ENCODE measurements at regions not wholly inside any gene's neighbourhood (a gene's known extent, or its start where the extent isn't known, plus 50 kb on each side); places are given as distances from the start of the nearest gene placed in this dataset.

- no peak for DNase-seq
Measured at GRCh38 chr18:40695526-40695925, 1259.5 kb upstream of the PIK3C3 start.

GRCh38 chr18:40692871-40693270, 1262.2 kb upstream of the PIK3C3 start:
- DNase-seq, result no peak

- DNase-seq, result no peak
Measured at GRCh38 chr18:40690062-40690461, 1265.0 kb upstream of the PIK3C3 start.

- DNase-seq, result no peak
Measured at GRCh38 chr18:40687399-40687798, 1267.6 kb upstream of the PIK3C3 start.

- DNase-seq, result no peak
Measured at GRCh38 chr18:40686836-40687235, 1268.2 kb upstream of the PIK3C3 start.

GRCh38 chr18:40685219-40685618, 1269.8 kb upstream of the PIK3C3 start:
- DNase-seq, result no peak

GRCh38 chr18:40678318-40678717, 1276.7 kb upstream of the PIK3C3 start:
- DNase-seq, result no peak

GRCh38 chr18:40676668-40677067, 1278.4 kb upstream of the PIK3C3 start:
- DNase-seq, result no peak

- DNase-seq, result no peak
Measured at GRCh38 chr18:40673150-40673549, 1281.9 kb upstream of the PIK3C3 start.

- no peak for DNase-seq
Measured at GRCh38 chr18:40672590-40672989, 1282.4 kb upstream of the PIK3C3 start.

- DNase-seq, result no peak
Measured at GRCh38 chr18:40670668-40671375, 1284.2 kb upstream of the PIK3C3 start.

GRCh38 chr18:40662898-40663437, 1292.1 kb upstream of the PIK3C3 start:
- no peak for DNase-seq

GRCh38 chr18:40653682-40654081, 1301.4 kb upstream of the PIK3C3 start:
- no peak for DNase-seq

GRCh38 chr18:40652321-40652720, 1302.7 kb upstream of the PIK3C3 start:
- no peak for DNase-seq

- DNase-seq, result no peak
Measured at GRCh38 chr18:40651163-40651562, 1303.9 kb upstream of the PIK3C3 start.

- no peak for DNase-seq
Measured at GRCh38 chr18:40642692-40643229, 1312.3 kb upstream of the PIK3C3 start.

GRCh38 chr18:40631319-40631718, 1323.7 kb upstream of the PIK3C3 start:
- no peak for DNase-seq

- no peak for DNase-seq
Measured at GRCh38 chr18:40630496-40630895, 1324.5 kb upstream of the PIK3C3 start.

- DNase-seq, result no peak
Measured at GRCh38 chr18:40624959-40625358, 1330.1 kb upstream of the PIK3C3 start.

GRCh38 chr18:40613721-40614120, 1341.3 kb upstream of the PIK3C3 start:
- no peak for DNase-seq

- DNase-seq, result no peak
Measured at GRCh38 chr18:40612356-40612755, 1342.7 kb upstream of the PIK3C3 start.

GRCh38 chr18:40608226-40608625, 1346.8 kb upstream of the PIK3C3 start:
- no peak for DNase-seq

- DNase-seq, result no peak
Measured at GRCh38 chr18:40607542-40608148, 1347.4 kb upstream of the PIK3C3 start.

- DNase-seq, result no peak
Measured at GRCh38 chr18:40606996-40607395, 1348.0 kb upstream of the PIK3C3 start.

Data from T-helper 9 cell (primary cell).